Subcutaneous abdominal adipose tissue (tissue), 5 donors: ENCODE measurements at regions not wholly inside any gene's neighbourhood (a gene's known extent, or its start where the extent isn't known, plus 50 kb on each side); places are given as distances from the start of the nearest gene placed in this dataset.

Source experiments
- H3K27ac ChIP-seq: one replicate; pipeline ENCODE4 v1.7.0; 2013; ENCODE audit warnings: low read depth, mild to moderate bottlenecking, inconsistent platforms, low read length, moderate library complexity
- H3K27me3 ChIP-seq, 5 donors: one replicate each; pipeline ENCODE4 v1.7.0; 2013; ENCODE audit warnings: low read length in 5 of 5, inconsistent platforms in 1 of 5; ENCODE audit not compliant: control insufficient read depth in 5 of 5, insufficient read depth in 4 of 5
- H3K36me3 ChIP-seq, 5 donors: one replicate each; pipeline ENCODE4 v1.7.0; 2013; ENCODE audit warnings: low read length in 5 of 5; ENCODE audit not compliant: control insufficient read depth in 5 of 5, insufficient read depth in 5 of 5
- H3K4me1 ChIP-seq, 5 donors: one replicate each; pipeline ENCODE4 v1.7.0; 2013; ENCODE audit warnings: low read length in 5 of 5, mild to moderate bottlenecking in 3 of 5, moderate library complexity in 1 of 5; ENCODE audit not compliant: control insufficient read depth in 5 of 5, insufficient read depth in 5 of 5
- H3K4me3 ChIP-seq, 5 donors: one replicate each; pipeline ENCODE4 v1.7.0; 2013; ENCODE audit warnings: low read length in 5 of 5, low read depth in 1 of 5
- H3K9ac ChIP-seq, 5 donors: one replicate each; pipeline ENCODE4 v1.7.0; 2013; ENCODE audit warnings: low read length in 5 of 5, mild to moderate bottlenecking in 4 of 5, moderate library complexity in 3 of 5
- H3K9me3 ChIP-seq, 5 donors: one replicate each; pipeline ENCODE4 v1.7.0; 2013; ENCODE audit warnings: low read length in 5 of 5; ENCODE audit not compliant: control insufficient read depth in 5 of 5
- donor health status: healthy.
- donor health status: healthy.
- donor health status: healthy.
- donor health status: healthy.
- donor health status: healthy.

GRCh38 chr18:24918257-24918656 is 433.7 kb downstream of the ZNF521 start:
- no peak overlapping the region for H3K9ac ChIP-seq
- H3K4me3 ChIP-seq, result no peak overlapping the region
- H3K27ac ChIP-seq, result no peak overlapping the region
- H3K4me1 ChIP-seq, result peaks cover 0 to 7% (median 5%) of the 10 kb centered on the region in 5 donors
- H3K9me3 ChIP-seq, result no peaks in the 10 kb centered on the region
- H3K36me3 ChIP-seq, result no peaks in the 10 kb centered on the region
- H3K27me3 ChIP-seq, result no peaks in the 10 kb centered on the region

DNA sequence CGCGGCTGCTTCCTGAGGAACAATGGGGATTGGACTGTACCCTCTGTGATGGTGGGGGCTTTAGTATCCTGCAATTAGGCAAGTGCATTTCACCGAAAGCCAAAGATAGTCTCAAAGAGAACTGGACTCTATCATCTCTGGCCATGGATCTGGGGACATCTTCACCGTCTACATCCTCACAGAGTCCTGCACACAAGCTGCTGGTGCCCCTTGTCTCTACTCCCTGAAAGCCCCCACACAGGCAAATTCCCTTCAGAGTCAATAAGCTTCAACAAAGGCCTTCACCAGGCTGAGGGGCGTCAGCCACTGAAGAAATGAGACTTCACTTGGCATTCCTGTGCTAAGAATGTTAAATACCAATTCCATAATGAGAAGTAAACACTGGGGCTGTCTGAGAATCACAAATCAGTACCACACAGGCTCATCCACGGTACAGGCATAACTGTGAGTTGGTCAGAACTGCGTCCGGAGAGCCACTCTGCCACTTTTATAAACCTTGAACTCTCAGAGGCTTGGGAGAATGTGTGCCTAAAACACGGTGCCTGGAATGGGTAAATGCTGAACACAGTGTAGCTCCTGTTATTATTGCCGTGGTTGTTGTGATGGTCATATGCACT is 432.7 kb downstream of the ZNF521 start:
- Histone ChIP-seq H3K9me3 (no peaks in the 10 kb centered on the region), H3K36me3 (no peaks in the 10 kb centered on the region), H3K27me3 (no peaks in the 10 kb centered on the region), H3K27ac (no peak overlapping the region), H3K4me1 (no peaks in the 10 kb centered on the region), H3K4me3 (no peak overlapping the region), H3K9ac (no peak overlapping the region)

DNA sequence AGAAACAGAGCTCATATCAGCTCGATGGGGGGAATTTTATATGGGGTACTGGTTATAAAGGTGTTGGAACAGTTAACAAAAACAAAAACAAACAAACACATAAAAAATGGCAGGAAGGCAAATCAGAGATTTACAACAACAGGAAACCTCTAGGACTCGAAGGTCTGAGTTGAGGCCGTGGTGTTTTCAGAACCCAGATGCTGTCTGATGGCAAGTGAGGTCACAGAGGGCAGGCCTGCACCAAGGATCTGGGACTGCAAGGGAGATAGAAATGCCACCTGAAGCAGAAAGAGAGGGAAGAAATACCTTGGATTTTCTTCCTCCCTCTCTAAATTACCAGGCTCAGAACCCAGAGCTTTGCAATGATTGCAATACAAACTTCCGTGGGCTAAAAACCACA is 429.5 kb downstream of the ZNF521 start:
- no peak overlapping the region for H3K9ac ChIP-seq
- no peaks in the 10 kb centered on the region for H3K36me3 ChIP-seq
- H3K4me1 ChIP-seq, result no peaks in the 10 kb centered on the region
- H3K27me3 ChIP-seq, result no peaks in the 10 kb centered on the region
- no peak overlapping the region for H3K4me3 ChIP-seq
- H3K27ac ChIP-seq, result no peak overlapping the region
- no peaks in the 10 kb centered on the region for H3K9me3 ChIP-seq

DNA sequence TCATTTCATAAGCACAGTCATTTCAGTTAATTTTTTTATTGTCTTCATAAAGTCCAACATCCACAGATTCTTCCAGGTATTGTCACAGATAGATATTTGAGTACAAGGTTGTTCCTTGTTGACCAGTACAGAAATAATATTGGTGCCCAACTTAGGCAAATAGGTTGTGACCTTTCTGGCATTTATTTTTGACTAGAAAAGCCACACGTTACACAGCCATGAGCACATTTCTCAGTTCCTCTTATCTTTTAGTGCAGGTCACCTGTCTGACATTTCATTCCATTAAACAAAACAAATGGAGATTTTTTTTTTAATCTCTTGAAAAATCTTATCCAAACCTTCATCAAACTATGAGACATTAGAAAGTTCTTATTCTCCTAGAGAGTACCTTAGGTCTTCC is 428.8 kb downstream of the ZNF521 start:
- no peak overlapping the region for H3K27ac ChIP-seq
- no peak overlapping the region for H3K4me3 ChIP-seq
- H3K4me1 ChIP-seq, result no peaks in the 10 kb centered on the region
- H3K27me3 ChIP-seq, result no peaks in the 10 kb centered on the region
- no peaks in the 10 kb centered on the region for H3K9me3 ChIP-seq
- no peak overlapping the region for H3K9ac ChIP-seq
- no peaks in the 10 kb centered on the region for H3K36me3 ChIP-seq

GRCh38 chr18:24924066-24924716 is 427.8 kb downstream of the ZNF521 start:
- H3K27ac ChIP-seq, result no peak overlapping the region
- H3K9me3 ChIP-seq, result no peaks in the 10 kb centered on the region
- no peak overlapping the region for H3K9ac ChIP-seq
- H3K27me3 ChIP-seq, result no peaks in the 10 kb centered on the region
- no peaks in the 10 kb centered on the region for H3K4me1 ChIP-seq
- H3K4me3 ChIP-seq, result no peak overlapping the region
- no peaks in the 10 kb centered on the region for H3K36me3 ChIP-seq

DNA sequence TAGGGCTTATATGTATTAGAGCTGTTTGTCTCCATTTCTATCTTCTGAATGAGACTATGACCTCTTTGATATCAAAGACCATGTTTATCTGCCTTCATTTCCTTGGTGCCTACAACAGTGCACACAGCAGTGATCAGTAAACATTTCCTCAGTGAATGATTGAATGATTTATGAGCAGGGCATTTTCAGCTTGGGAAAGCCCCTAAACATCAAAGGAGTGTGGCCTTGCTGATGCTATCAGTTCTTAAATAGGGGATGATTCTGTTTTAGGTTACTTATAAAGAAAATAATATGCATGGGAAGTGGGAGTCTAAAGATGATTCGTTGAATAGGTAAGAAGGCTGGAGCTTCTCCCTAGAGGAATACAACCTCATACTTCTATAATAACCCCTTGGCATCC is 425.3 kb downstream of the ZNF521 start:
- Histone ChIP-seq H3K27me3 (no peaks in the 10 kb centered on the region), H3K4me3 (no peak overlapping the region), H3K36me3 (no peaks in the 10 kb centered on the region), H3K9ac (no peak overlapping the region), H3K9me3 (no peaks in the 10 kb centered on the region), H3K4me1 (no peaks in the 10 kb centered on the region), H3K27ac (no peak overlapping the region)

GRCh38 chr18:24928301-24928878 is 423.6 kb downstream of the ZNF521 start:
- H3K4me3 ChIP-seq, result no peak overlapping the region
- no peaks in the 10 kb centered on the region for H3K4me1 ChIP-seq
- no peak overlapping the region for H3K9ac ChIP-seq
- no peaks in the 10 kb centered on the region for H3K36me3 ChIP-seq
- H3K27ac ChIP-seq, result no peak overlapping the region
- no peaks in the 10 kb centered on the region for H3K27me3 ChIP-seq
- no peaks in the 10 kb centered on the region for H3K9me3 ChIP-seq

DNA sequence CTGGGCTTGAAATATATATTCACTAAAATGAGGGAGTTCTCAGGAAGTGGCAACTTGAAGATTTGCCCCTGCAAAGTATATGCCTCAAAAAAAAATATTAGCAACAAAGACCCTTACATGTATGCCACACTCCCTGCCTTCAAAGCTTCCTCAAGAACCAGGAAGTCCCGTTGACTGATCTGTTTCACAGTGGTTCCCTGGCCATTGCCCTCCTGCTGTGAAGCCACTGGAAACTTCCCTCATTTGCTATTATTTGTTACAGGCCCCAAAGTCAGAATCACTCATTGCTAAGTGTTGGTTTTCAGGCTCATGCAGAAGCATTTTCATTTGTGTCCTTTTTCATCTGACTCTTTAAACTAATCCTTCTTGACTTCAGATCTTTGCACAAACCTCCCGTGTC is 421.5 kb downstream of the ZNF521 start:
- Histone ChIP-seq H3K36me3 (no peaks in the 10 kb centered on the region), H3K27me3 (no peaks in the 10 kb centered on the region), H3K9me3 (no peaks in the 10 kb centered on the region), H3K4me3 (no peak overlapping the region), H3K9ac (no peak overlapping the region), H3K4me1 (no peaks in the 10 kb centered on the region), H3K27ac (no peak overlapping the region)

DNA sequence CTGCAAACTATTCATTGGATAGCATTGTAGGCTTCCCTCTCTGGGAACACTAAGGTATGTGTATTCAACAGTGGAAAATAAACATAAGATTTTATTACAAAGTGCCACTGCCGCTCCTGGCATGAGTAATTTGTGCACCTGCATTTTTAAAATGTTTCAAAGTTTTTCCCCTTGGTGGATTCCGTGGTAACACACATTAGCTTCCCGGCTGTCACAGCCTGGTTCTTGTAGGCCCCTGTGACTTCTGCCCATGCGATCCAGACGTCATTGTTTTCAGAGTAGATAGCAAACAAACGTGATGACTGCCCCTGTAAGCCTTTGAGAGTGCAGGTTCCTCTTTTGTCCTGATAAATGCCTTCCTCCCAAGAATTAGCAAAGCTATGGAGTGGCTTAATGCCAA is 421.0 kb downstream of the ZNF521 start:
- Histone ChIP-seq H3K4me3 (no peak overlapping the region), H3K9ac (no peak overlapping the region), H3K4me1 (no peaks in the 10 kb centered on the region), H3K36me3 (no peaks in the 10 kb centered on the region), H3K27me3 (no peaks in the 10 kb centered on the region), H3K27ac (no peak overlapping the region), H3K9me3 (no peaks in the 10 kb centered on the region)

DNA sequence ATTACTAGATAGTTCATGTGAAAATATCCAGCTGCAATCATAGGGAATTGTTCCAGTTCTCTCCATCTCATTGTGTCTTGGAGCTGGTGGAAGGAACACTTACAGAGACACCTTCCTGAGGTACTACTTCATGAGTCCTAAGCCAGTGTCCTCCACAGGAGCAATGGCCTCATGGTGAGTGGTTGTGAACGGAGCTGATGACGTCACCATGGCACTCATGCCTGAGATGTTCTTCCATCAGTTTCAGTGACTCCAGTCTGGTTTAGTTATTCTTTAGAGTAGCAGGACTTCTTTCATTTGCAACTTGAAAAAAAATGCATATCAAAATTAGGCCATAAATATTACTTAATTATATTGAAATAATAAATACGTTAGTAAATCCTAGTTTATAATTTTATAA is 418.6 kb downstream of the ZNF521 start:
- peaks cover 0 to 12% (median 4%) of the 10 kb centered on the region in 5 donors for H3K4me1 ChIP-seq
- H3K36me3 ChIP-seq, result no peaks in the 10 kb centered on the region
- H3K27ac ChIP-seq, result no peak overlapping the region
- no peaks in the 10 kb centered on the region for H3K27me3 ChIP-seq
- H3K9me3 ChIP-seq, result no peaks in the 10 kb centered on the region
- H3K9ac ChIP-seq, result no peak overlapping the region
- no peak overlapping the region for H3K4me3 ChIP-seq
